ENCODE measurements at regions not wholly inside any gene's neighbourhood (a gene's known extent, or its start where the extent isn't known, plus 50 kb on each side); places are given as distances from the start of the nearest gene placed in this dataset.
"Not testable (repeated sequence)": the region's sequence is repeated elsewhere in the genome, so short reads cannot be mapped to it uniquely, and the experiment has no call there.

GRCh38 chr4:31194823-31195222 is 474.7 kb downstream of the PCDH7 start:
- peak; percentile 18 for DNase-seq

DNA sequence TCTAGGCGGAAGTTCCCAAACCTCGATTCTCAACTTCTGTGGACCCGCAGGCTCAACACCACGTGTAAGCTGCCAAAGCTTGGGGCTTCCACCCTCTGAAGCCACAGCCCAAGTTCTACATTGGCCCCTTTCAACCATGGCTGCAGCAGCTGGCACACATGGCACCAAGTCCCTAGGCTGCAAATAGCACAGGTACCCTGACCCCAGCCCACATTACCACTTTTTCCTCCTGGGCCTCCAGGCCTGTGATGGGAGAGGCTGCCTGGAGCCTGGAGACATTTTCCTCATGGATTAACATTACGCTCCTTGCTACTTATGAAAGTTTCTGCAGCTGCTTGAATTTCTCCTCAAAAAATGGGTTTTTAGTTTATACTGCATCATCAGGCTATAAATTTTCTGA is 479.5 kb downstream of the PCDH7 start:
- DNase-seq = no peak

DNA sequence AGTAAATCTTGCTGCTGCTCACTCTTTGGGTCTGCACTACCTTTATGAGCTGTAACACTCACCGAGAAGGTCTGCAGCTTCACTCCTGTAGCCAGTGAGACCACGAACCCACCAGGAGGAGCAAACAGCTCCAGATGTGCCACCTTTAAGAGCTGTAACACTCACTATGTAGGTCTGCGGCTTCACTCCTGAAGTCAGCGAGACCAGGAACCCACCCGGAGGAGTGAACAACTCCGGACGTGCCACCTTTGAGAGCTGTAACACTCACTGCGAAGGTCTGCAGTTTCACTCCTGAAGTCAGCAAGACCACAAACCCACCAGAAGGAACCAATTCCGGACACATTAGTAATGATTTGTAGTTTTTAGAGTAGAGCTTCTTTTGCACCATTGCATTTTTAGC is 481.9 kb downstream of the PCDH7 start:
- not testable (repeated sequence) for DNase-seq

GRCh38 chr4:31204874-31205273 is 484.7 kb downstream of the PCDH7 start:
- DNase-seq = no peak

- DNase-seq = no peak
These were observed 500.8 kb downstream of the PCDH7 start for GRCh38 chr4:31220921-31221320.

DNA sequence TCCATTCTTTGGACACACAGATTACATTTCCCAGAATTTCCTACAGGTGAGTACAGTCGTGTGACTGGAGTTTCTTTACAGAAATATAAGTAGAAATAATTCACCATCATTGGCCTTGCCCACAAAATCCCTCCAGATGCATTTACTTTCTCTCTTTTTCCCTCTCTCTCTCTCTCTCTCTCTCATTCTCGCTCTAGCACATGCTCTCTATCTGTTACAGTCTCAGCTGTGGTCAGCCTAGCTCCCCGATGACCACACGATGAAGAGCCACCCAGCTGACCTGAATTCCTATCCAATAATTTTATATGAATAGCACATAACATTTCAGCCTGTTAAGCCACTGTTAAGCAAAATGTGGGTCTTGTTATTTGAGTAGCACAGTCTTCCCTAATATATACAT is 507.9 kb downstream of the PCDH7 start:
- no peak for DNase-seq

DNA sequence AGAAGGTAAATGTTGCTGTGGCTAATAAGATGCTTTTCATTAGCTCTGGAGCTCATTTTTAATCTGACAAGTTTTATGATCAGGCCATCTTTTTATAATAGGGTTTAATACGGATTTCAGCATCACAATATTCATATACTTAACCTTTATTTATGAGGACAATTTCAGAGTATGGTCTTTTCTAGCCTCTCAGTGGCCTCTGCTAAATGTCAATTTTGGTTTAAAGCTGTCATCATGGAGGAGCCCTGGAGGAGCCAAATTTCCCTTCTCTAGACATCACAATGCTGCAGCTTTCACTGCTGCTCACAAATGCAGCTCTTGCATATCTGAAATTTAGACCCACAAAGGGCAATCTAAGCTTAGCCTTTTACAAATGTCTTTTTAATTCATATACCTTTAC is 510.4 kb downstream of the PCDH7 start:
- DNase-seq = no peak

DNA sequence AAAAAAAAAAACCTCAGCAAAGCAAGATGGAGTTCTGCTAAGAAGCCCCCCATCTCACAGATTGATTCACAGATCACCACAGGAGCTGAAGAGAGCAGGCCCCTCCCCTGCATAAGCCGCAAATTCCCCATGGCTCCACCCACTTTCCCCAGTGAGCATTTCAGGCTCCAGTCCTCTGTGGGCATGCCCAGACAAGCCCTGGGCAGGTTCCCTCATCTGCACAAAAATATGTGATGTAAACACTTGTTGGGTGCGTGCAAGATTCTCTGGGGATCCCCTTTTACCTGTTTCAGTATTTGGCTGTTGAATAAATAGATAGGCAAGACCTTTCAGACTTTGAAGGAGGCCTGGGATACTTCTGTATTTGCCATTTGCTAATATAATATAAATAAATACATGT is 514.3 kb downstream of the PCDH7 start:
- DNase-seq = no peak

DNA sequence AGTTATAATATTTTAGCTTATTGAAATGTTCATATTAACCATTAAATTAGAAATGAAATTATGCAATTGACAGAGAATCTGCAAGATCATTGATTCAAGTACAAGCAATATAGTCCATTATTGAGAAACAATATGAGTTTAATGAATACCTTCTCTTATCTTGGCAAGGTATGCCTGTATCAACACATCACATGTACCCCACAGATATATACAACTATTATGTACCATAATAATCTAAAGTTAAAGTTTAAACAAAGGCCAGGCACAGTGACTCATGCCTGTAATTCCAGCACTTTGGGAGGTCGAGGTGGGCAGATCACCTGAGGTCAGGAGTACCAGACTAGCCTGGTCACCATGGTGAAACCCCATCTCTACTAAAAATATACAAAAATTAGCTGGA is 514.7 kb downstream of the PCDH7 start:
- no peak for DNase-seq

- DNase-seq = no peak
These were observed 516.0 kb downstream of the PCDH7 start for GRCh38 chr4:31236020-31236638.

- no peak for DNase-seq
These were observed 516.5 kb downstream of the PCDH7 start for GRCh38 chr4:31236639-31237173.

GRCh38 chr4:31237233-31237632 is 517.1 kb downstream of the PCDH7 start:
- DNase-seq = no peak

GRCh38 chr4:31239886-31240285 is 519.7 kb downstream of the PCDH7 start:
- no peak for DNase-seq

DNA sequence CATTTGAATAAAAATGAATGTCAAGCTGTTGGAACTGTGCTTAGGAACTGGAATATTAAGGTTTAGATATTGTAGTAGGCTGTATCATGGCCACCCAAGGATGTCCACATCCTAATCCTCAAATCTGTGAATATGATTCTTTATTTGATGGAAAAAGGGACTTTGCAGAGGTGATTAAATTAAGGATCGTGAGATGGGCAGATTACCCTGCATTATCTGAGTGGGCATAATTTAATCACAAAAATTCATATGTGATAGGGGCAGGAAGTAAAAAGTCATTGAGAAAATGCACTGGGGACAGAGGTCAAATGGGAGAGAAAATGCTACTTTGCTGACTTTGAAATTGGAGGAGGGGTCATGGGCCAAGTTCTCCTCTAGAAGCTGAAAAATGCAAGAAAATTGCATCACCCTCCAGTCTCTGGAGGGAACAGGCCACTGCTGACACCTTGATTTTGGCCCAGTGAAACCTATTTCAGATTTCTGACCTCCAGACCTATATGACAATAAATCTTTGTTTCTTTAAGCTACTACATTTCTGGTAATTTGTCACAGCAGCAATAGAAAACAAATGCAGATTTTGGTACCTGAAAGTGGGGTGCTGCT is 521.4 kb downstream of the PCDH7 start:
- DNase-seq = no peak

DNA sequence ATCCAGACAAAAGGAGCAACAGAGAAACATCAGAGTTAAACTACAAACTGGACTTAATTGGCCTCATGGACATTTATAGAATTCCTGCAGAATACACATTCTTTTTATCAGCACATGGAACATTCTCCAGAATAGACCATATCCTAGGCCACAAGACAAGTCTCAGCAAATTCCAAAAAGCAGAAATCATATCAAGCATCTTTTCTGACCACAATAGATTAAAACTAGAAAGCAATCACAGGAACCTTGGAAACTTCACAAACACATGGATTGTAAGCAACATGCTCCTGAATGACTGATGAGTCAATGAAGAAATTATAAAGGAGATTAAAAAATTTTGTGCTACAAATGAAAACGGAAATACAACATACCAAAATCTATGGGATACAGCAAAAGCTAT is 526.7 kb downstream of the PCDH7 start:
- DNase-seq = no peak

- DNase-seq = no peak
These were observed 539.0 kb downstream of the PCDH7 start for GRCh38 chr4:31259119-31259518.

DNA sequence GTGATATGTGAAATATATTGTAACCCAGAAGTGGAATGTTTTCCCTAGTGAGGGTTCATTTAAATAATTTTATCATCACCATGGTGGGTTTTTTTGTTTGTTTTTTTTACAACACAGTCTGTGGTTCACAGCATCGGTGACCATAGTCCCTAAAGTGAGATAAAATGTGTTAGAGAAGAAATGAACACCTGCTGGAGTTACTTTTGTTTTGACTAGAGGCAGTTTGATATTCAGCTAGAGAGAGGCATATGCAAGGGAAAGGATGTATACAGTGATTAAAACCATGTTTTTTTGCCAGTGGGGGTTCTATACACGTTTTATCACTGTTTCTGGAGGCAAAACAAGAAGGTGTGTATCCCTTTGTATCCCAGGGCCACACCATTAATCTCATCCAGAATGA is 541.5 kb downstream of the PCDH7 start:
- no peak for DNase-seq

GRCh38 chr4:31266094-31266493 is 545.9 kb downstream of the PCDH7 start:
- not testable (repeated sequence) for DNase-seq

DNA sequence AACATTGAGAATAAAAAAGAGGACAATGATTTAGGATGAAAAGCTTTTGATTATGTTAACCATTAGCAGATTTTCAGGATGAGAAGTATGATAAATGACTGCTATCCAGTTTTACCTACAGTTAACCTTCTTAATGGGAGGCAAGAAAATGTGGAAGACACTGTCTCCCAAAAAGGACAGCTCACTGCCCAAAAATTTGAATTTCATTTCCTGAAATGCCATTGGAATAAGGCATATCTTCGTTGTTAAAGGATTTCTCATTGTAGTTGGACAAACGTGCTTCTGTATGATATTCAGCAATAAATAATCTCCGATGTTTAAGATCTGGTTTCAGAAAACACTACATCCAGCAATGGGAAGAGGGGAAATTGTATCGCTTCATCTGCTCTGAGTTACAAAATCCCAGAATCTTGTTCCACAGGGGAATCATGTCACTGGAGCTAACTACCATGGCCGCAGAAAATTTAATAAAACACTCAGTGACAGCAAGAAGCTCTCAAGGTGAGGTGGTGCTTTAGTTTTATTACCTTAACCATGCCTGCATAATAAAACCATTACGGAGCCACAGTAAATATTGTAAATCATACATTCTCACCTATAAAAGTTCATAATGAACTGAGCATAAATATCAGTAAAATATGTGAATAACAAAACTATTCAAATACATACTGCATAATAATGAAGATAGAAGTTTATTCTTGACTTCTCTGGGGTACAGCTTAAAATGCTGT is 552.3 kb downstream of the PCDH7 start:
- DNase-seq = no peak

DNA sequence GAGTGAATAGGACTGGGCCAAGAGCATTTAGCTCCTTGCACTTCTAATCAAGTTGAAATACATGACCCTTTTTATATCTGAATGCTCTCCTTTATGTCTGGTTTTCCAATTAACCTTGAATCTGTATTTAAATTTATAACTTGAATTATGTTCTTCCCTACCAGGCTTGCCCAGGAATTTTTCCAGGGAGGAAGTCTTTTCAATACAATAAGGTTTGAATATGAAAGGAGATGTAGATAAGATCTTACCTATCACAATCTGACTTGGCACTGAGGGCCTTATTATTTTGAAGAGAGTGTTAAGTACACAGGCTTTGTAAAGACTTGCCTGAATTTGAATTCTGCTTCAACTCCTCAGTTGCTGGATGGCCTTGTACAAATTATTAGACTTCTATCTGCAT is 555.7 kb downstream of the PCDH7 start:
- DNase-seq = no peak

DNA sequence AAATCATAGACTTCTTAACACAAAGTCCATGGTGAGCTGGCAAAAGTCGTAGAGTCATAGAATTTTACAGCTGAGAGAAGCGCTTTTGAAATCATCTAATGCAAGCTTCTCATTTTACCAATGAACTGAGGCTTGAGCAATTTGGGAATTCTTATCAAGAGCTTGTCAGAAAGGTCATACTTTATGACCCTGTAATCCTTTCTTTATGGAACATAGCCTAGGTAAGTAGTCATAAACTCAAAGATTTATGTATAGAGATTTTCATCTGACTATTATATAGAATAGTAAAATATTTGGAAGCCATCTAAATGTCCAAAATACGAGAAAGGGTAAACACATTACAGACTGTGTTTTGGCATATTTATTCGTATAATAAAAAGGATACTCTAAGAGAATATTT is 563.5 kb downstream of the PCDH7 start:
- DNase-seq = no peak

DNA sequence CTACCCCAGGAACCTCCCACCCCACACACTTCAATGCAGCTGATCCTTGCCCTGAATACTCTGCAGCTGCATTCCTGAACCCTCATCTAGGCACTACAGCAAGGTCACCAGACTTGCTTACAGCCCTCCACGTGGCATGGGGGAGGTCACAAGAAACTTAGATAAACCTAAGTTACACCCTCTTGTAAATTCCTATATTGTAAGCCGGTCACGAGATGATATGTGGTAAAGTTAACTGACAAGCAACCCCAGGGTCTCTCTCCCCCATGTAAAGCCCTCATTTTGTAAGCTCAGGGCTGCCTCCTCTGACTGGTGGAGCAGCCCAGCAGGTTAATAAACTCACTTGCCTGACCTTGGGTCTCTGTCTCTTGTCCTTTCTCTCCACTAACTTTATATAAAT is 570.7 kb downstream of the PCDH7 start:
- DNase-seq = no peak

DNA sequence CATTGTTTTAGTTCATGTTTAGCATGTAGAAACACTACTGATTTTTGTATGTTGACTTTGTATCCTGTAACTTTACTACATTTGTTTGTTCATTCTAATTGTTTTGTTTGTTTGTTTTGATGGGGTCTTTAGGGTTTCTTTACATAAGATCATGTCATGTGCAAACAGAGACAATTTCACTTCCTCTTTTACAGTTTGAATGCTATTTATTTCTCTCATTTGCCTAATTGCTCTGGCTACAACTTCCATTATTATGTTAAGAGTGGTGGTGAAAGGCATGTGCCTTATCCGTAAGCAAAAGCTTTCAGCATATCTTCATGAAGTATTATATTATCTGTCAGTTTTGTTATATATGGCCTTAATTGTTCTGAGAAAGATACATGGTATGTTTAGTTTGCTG is 571.1 kb downstream of the PCDH7 start:
- no peak for DNase-seq

All from NCI-H446 treated with DMSO at 0.1 percent for 48 hours (cell line).